ENCODE measurements at regions not wholly inside any gene's neighbourhood (a gene's known extent, or its start where the extent isn't known, plus 50 kb on each side); places are given as distances from the start of the nearest gene placed in this dataset.

GRCh38 chr7:130938661-130939060 is 204.7 kb upstream of the KLF14 start:
- H3K9me3 Mint-ChIP-seq, result no peaks in the 10 kb centered on the region

GRCh38 chr7:130939321-130940095 is 205.5 kb upstream of the KLF14 start:
- H3K27ac Mint-ChIP-seq, result peak overlapping the region; percentile 62
- H3K27me3 Mint-ChIP-seq (ENCODE audit: low read depth), result no peaks in the 10 kb centered on the region
- H3K9me3 Mint-ChIP-seq, result no peaks in the 10 kb centered on the region
- H3K4me3 Mint-ChIP-seq, result peak overlapping the region; percentile 27
- peaks cover 74% of the 10 kb centered on the region for H3K4me1 Mint-ChIP-seq (ENCODE audit: low read depth)
- peaks cover 61% of the 10 kb centered on the region for H3K36me3 Mint-ChIP-seq (ENCODE audit: low read depth)

More at GRCh38 chr7:130938661-130939060, 204.7 kb upstream of the KLF14 start:
- peak overlapping the region; percentile 19 for H3K4me3 Mint-ChIP-seq
- no peaks in the 10 kb centered on the region for H3K27me3 Mint-ChIP-seq (ENCODE audit: low read depth)
- H3K27ac Mint-ChIP-seq, result peak overlapping the region; percentile 55
- H3K36me3 Mint-ChIP-seq (ENCODE audit: low read depth), result peaks cover 64% of the 10 kb centered on the region
- peaks cover 75% of the 10 kb centered on the region for H3K4me1 Mint-ChIP-seq (ENCODE audit: low read depth)

GRCh38 chr7:130940326-130940725 is 206.3 kb upstream of the KLF14 start:
- H3K27me3 Mint-ChIP-seq (ENCODE audit: low read depth), result no peaks in the 10 kb centered on the region
- H3K36me3 Mint-ChIP-seq (ENCODE audit: low read depth), result peaks cover 62% of the 10 kb centered on the region
- no peaks in the 10 kb centered on the region for H3K9me3 Mint-ChIP-seq
- peak overlapping the region; percentile 86 for H3K27ac Mint-ChIP-seq
- H3K4me3 Mint-ChIP-seq, result peak overlapping the region; percentile 58
- H3K4me1 Mint-ChIP-seq (ENCODE audit: low read depth), result peaks cover 79% of the 10 kb centered on the region

- Mint-ChIP-seq H3K36me3 (ENCODE audit: low read depth) (peaks cover 65% of the 10 kb centered on the region), H3K4me1 (ENCODE audit: low read depth) (peaks cover 81% of the 10 kb centered on the region), H3K4me3 (peak overlapping the region; percentile 74), H3K27me3 (ENCODE audit: low read depth) (no peaks in the 10 kb centered on the region), H3K9me3 (no peaks in the 10 kb centered on the region), H3K27ac (peak overlapping the region; percentile 87)
These were observed 206.9 kb upstream of the KLF14 start for GRCh38 chr7:130940907-130941306.

- no peaks in the 10 kb centered on the region for H3K9me3 Mint-ChIP-seq
- H3K4me1 Mint-ChIP-seq (ENCODE audit: low read depth), result peaks cover 82% of the 10 kb centered on the region
- H3K27ac Mint-ChIP-seq, result peak overlapping the region; percentile 87
- H3K36me3 Mint-ChIP-seq (ENCODE audit: low read depth), result peaks cover 66% of the 10 kb centered on the region
- H3K27me3 Mint-ChIP-seq (ENCODE audit: low read depth), result no peaks in the 10 kb centered on the region
- H3K4me3 Mint-ChIP-seq, result peak overlapping the region; percentile 74
These were observed 207.6 kb upstream of the KLF14 start for GRCh38 chr7:130941322-130942210.

GRCh38 chr7:130942211-130942964 is 208.4 kb upstream of the KLF14 start:
- Mint-ChIP-seq H3K36me3 (ENCODE audit: low read depth) (peaks cover 60% of the 10 kb centered on the region), H3K27ac (peak overlapping the region; percentile 87), H3K4me3 (peak overlapping the region; percentile 74), H3K9me3 (no peaks in the 10 kb centered on the region), H3K4me1 (ENCODE audit: low read depth) (peaks cover 78% of the 10 kb centered on the region), H3K27me3 (ENCODE audit: low read depth) (no peaks in the 10 kb centered on the region)

- Mint-ChIP-seq H3K27me3 (ENCODE audit: low read depth) (no peaks in the 10 kb centered on the region), H3K4me3 (peak overlapping the region; percentile 74), H3K27ac (peak overlapping the region; percentile 87), H3K9me3 (no peaks in the 10 kb centered on the region), H3K4me1 (ENCODE audit: low read depth) (peaks cover 84% of the 10 kb centered on the region), H3K36me3 (ENCODE audit: low read depth) (peaks cover 63% of the 10 kb centered on the region)
These were observed 209.4 kb upstream of the KLF14 start for GRCh38 chr7:130943336-130943901.

- Mint-ChIP-seq H3K27ac (peak overlapping the region; percentile 87), H3K9me3 (no peaks in the 10 kb centered on the region), H3K4me3 (peak overlapping the region; percentile 74), H3K36me3 (ENCODE audit: low read depth) (peaks cover 63% of the 10 kb centered on the region), H3K4me1 (ENCODE audit: low read depth) (peaks cover 80% of the 10 kb centered on the region), H3K27me3 (ENCODE audit: low read depth) (no peaks in the 10 kb centered on the region)
These were observed 210.0 kb upstream of the KLF14 start for GRCh38 chr7:130943981-130944380.

GRCh38 chr7:130944997-130945396 is 211.0 kb upstream of the KLF14 start:
- no peak overlapping the region for H3K4me3 Mint-ChIP-seq
- H3K9me3 Mint-ChIP-seq, result no peaks in the 10 kb centered on the region
- peak overlapping the region; percentile 46 for H3K27ac Mint-ChIP-seq
- peaks cover 72% of the 10 kb centered on the region for H3K4me1 Mint-ChIP-seq (ENCODE audit: low read depth)
- H3K27me3 Mint-ChIP-seq (ENCODE audit: low read depth), result no peaks in the 10 kb centered on the region
- peaks cover 58% of the 10 kb centered on the region for H3K36me3 Mint-ChIP-seq (ENCODE audit: low read depth)

GRCh38 chr7:130945411-130945811 is 211.4 kb upstream of the KLF14 start:
- H3K9me3 Mint-ChIP-seq, result no peaks in the 10 kb centered on the region
- H3K4me1 Mint-ChIP-seq (ENCODE audit: low read depth), result peaks cover 69% of the 10 kb centered on the region
- H3K27ac Mint-ChIP-seq, result peak overlapping the region; percentile 46
- no peaks in the 10 kb centered on the region for H3K27me3 Mint-ChIP-seq (ENCODE audit: low read depth)
- H3K36me3 Mint-ChIP-seq (ENCODE audit: low read depth), result peaks cover 55% of the 10 kb centered on the region
- H3K4me3 Mint-ChIP-seq, result no peak overlapping the region

- Mint-ChIP-seq H3K27me3 (ENCODE audit: low read depth) (no peaks in the 10 kb centered on the region), H3K27ac (peak overlapping the region; percentile 34), H3K36me3 (ENCODE audit: low read depth) (peaks cover 49% of the 10 kb centered on the region), H3K4me3 (peak overlapping the region; percentile 7), H3K9me3 (no peaks in the 10 kb centered on the region), H3K4me1 (ENCODE audit: low read depth) (peaks cover 62% of the 10 kb centered on the region)
These were observed 212.1 kb upstream of the KLF14 start for GRCh38 chr7:130946114-130946513.

- H3K27me3 Mint-ChIP-seq (ENCODE audit: low read depth), result no peaks in the 10 kb centered on the region
- no peaks in the 10 kb centered on the region for H3K9me3 Mint-ChIP-seq
- peak overlapping the region; percentile 73 for H3K27ac Mint-ChIP-seq
- H3K4me1 Mint-ChIP-seq (ENCODE audit: low read depth), result peaks cover 48% of the 10 kb centered on the region
- H3K36me3 Mint-ChIP-seq (ENCODE audit: low read depth), result peaks cover 33% of the 10 kb centered on the region
- H3K4me3 Mint-ChIP-seq, result peak overlapping the region; percentile 62
These were observed 214.0 kb upstream of the KLF14 start for GRCh38 chr7:130947792-130948580.

GRCh38 chr7:130948822-130949221 is 214.8 kb upstream of the KLF14 start:
- H3K4me1 Mint-ChIP-seq (ENCODE audit: low read depth), result peaks cover 48% of the 10 kb centered on the region
- no peaks in the 10 kb centered on the region for H3K9me3 Mint-ChIP-seq
- H3K27me3 Mint-ChIP-seq (ENCODE audit: low read depth), result no peaks in the 10 kb centered on the region
- H3K4me3 Mint-ChIP-seq, result no peak overlapping the region
- H3K27ac Mint-ChIP-seq, result no peak overlapping the region
- H3K36me3 Mint-ChIP-seq (ENCODE audit: low read depth), result peaks cover 33% of the 10 kb centered on the region
